CD4-positive, alpha-beta T cell treated with Interferon alpha-2 for 1 hour (primary cell): ENCODE measurements at regions not wholly inside any gene's neighbourhood (a gene's known extent, or its start where the extent isn't known, plus 50 kb on each side); places are given as distances from the start of the nearest gene placed in this dataset.
"Not testable (repeated sequence)": the region's sequence is repeated elsewhere in the genome, so short reads cannot be mapped to it uniquely, and the experiment has no call there.

Experiments used
- DNase-seq, 2 donors: peaks; one replicate each; pipeline ENCODE4 v3.0.0-alpha.2; 2020 to 2022

DNA sequence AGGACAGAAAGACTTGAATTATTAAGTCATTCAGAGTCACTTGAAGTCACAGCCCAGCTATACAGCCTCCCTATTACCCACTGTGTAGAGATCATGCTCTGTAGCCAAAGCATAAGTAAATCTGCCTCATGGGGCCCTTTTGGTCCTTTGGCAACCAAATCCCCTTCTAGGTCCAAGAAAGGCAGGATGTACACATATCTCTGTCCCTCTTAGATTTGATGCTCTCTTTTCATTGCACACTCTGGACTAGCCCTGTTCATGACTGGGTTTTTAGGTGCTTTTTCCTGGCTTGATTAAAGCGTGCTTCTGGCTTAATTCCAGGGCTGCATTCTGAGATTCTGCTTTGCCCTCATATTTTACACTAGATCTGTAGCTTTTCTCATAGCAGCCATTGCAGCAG is 296.8 kb downstream of the TENT5A start:
- DNase-seq: no peak

DNA sequence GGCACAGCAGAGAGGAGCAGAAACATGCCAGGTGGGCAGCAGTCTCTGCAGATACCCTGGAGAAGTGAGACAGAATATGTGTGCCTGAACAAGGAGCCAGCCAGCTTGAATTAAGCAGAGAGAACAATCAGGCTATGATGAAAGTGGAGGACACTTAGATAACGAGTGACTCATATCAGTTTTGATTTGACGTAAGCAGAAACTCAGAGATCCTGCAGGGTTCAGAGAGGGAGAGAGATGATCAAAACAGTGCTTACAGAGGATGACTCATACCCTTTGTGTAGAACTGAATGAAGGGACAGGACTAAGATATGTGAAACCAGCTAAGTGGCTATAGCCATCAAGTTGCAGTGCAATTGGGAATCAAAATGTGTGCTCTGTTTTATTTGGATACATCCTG is 300.7 kb downstream of the TENT5A start:
- DNase-seq: no peak

DNA sequence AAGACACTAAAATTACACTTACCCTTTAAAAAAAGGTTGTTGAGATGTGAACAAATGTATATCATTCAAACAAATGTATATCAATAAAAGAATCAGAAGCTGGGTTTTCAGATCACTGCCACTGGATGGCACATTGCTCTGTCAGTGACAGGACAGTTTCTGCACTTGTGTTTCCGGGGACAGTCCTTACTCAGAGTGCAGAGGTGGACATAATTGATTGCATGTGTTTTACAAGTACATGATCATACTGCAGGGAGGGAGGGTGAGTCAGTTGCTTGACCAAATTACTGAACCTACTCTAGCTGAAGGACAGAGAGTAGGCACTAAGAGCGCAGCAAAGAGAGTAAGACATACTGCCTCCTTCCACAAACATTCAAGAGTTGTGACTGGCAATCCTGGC is 302.3 kb downstream of the TENT5A start:
- DNase-seq: no peak

DNA sequence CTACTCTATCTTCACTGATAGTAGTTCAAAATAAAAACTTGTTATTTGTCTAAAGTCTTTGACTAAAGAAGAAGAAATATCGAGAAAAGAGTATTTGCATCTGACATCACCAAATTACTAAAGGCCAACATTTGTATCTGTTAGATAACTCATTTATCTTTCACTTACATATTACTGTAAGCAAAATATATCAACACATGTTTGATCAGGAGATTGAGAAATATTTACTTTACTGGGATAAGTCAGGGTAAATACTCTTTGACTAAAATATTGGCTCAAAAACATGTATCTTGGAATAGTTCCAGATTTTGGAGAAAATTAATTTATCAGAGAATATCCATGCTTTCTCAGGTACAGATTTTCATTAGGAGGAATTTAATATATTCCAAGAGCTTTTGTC is 306.0 kb downstream of the TENT5A start:
- DNase-seq: no peak

DNA sequence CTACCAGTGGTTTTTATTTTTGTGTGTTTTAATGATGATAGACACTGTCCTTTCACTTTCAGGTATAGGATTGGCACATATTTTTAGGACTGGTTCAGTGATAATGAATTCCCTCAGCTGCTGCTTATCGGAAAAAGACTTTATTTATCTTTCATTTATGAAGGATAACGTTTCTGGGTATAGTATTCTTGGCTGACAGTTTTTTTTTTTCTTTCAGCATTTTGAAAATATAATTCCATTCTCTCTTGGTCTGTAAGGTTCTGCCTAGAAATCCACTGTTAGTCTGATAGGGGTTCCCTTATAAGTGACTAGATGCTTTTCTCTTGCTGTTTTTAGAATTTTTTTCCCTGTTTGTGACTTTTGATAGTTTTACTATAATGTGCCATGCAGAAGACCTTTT is 313.1 kb downstream of the TENT5A start:
- DNase-seq: no peak

DNA sequence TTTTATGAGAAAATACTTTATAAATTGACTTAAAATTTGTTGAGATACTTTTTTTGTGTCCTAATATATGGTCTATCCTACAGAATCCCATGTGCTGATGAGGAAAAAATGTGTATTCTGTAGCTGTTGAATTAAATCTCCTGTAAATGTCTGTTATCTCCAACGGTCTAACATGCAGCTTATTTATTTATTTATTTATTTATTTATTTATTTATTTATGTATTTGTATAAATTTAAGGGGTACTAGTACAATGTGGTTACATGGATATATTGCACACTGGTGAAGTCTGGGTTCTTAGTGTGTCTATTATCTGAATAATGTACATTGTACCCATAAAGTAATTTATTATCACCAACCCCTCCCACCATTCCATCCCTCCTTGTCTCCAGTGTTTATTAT is 315.5 kb downstream of the TENT5A start:
- no peak for DNase-seq

DNA sequence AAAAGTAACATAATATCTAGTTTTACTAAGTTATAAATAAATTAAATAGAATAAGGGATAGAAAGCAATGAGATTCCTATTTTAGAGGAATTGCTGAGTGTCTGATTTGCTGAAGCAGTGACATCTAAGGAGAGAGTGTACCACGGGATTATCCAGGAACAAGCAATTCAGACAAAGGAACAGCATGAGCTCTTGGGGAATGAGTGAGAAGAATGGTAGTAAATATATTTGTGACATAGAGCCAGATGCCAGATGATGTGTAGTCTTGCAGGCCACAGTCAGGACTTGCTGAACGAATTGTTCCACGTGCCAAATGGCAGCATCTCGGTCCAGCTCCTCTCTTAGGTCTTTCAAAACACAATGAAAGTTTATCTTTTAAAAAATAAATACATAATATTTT is 339.2 kb downstream of the TENT5A start:
- DNase-seq: no peak

DNA sequence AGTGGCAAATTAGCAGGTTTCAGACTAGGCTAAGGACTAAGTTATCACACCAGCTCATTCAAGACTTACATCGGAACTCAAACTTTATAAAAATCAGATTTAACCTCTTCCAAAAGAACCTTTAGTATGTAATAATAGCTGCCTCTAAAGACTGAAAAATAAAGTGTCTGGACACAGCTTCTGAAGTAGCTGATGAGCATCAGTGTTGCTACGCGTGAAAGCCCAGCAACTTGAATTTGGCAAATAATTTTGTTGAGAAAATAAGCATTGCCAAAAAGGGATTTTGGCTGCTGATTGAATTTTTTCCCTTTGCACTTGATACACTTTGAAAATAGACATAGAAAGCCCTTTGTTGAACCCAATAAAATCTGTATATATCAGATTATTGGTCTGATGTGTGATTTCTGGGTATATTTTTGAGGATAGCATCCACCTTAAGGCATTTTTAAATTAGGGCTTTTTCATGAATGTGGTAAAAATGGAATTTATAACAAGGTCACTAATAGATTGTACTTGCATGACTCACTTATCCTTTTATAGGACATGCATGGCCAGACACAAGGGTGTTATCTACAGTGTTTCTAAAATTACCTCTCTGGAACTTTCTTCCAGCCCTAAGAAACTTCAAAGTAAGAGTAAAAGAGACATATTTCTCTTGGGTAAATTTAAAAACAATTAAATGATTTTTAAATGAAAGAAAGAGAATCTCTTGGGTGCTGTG is 350.4 kb downstream of the TENT5A start:
- DNase-seq: no peak

DNA sequence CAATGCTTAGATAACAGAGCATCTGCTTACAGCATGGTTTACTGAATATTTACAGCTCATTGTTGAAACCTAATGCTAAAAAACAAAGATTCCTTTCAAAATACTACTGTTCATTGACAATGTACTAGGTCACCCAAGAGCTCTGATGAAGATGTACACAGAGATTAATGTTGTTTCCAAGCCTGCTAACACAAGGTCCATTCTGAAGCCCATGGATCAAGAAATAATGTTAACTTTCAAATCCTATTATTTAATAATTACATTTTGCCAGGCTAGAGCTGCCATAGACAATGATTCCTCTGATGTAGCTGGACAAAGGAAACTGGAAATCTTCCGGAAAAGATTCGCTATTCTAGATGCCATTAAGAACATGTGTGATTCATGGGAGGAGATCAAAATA is 355.6 kb downstream of the TENT5A start:
- no peak for DNase-seq

DNA sequence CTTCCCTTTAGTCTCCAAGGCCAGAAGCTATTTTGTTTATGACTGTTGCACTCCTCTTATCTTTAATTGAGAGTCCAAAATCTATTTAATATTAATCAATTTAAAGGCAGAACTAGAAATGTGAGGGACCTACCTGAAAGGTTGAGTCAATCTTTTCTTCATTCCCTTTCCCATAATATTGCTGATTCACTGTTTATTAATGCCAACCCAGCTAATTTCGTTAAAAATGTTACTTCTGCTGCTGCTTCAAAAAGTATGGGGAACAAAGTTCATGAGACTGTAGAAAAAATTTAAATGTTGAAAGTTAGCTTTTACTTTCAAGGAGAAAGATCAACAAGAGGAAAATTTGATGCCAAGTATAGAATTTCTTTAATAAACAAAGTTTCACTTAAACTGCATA is 365.3 kb downstream of the TENT5A start:
- DNase-seq: no peak

DNA sequence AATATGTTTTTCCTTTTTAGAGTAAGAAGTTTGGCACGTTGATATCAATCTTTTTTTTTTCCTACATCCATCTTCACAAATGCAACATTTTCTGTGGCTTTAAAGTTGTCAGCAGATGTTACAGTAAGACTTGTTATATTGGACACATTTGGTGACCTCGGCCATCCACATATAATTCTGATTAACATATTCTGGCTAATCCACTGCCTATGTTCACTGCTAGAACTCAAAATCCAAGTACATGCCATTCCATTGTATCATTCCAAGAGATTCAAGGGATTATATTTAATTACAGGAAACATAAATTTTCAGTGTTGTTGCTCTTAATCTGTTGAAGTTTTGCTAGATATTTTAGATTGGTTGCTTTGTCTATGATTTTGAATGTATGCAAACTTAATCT is 367.6 kb downstream of the TENT5A start:
- DNase-seq: no peak

DNA sequence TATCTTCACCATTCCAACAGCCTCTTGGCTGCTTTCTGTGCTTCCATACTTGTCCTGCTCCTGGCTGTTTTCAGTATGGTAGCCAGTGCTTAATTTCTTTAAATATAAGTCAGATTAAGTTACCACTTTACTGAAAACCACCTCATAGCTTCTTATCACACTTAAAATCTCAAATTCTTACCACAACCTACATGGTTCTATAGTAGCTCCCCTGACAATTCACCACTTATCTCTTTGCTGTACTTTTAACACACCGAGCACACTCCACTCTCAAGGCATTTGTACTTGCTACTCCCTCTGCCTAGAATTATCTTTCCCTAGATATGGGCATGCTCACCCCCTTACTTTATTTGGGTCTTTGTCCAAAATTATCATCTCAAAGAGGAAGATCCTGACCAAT is 369.0 kb downstream of the TENT5A start:
- no peak for DNase-seq

DNA sequence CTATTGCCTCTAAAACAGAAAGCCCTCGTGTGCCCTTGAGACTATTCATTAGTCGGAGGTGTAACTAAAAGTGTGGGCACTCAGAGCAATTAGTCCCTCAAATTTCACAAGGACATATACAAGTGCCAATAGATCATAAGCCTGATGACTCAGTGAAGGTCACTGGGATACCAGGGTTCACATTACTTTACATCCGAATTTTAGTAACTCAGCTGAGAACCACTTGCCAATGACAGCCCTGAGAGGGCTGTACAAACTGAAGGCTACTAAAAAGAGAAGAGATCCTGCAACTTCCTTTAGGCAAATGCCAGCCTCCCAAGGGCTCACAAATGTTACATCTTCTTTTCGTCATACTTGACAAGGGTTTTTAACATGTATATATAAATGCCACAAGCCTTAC is 369.6 kb downstream of the TENT5A start:
- DNase-seq: no peak

DNA sequence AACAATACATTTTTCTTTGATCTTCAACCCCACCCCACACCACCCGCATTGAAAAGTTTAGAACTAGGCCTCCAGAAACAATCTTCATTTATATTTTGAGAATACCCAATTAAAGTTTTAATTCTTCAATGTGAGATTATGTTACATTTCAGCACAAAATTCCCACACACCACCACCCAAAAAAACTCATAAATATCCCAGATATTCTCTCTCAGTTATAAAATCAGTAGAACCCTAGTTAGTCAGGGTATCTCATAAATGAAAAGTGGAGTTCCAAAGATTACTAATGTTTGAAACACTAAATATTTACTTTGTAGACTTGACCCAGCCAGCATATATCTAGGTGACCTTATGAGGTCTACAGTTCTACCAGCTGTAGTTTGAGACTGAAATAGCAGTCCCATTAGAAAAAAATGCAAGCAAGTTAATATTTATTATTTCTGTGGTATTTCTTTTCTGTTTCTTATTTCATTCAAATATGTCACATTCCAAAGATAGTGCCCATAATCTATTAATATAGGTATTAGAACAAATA is 371.0 kb downstream of the TENT5A start:
- no peak for DNase-seq

DNA sequence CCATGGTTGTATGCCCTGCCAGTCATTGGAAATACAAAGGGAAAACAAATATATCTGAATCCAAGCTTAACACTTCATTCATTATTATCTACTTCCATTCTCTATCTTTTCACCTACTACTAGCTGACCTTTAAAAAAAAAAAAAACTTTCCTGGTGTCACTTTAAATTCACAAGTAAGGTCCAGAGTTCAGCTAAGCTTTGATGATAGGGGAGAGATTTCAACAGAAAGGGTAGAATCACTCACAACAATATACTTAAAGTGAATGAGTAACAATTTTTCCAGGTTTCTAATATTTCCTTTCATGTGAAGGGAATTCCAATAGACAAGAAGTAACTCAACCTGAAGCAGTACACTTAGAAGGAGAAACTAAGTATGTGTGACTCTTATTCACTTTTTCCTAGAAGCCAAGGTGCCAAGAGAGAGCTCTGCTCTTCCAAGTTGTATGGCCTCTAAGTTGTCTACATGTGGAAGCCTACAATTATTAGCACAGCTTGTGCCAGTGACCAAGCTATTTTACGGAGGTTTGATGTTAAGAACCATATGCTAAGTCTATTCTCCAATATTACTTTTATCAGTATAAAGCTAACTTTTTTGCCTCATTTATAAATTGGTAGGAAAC is 371.7 kb downstream of the TENT5A start:
- DNase-seq: no peak

DNA sequence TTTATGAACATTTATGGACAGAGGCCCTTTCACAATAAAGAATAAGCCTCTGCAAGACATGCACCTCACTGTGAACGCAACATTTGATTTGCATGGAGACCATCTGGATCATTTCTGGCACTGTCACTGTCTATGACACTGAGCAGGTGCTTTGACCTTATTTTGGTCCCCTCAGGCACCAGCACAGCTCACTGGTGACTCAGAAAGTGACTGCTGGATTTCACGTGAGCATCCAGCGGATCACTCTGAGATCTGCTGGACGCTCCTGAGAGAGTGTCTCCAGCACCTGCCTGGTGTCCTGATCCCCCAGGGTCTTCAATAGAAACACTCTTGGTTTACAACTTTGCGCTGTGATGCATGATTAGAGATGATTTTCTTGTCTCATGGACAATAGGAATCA is 375.7 kb downstream of the TENT5A start:
- no peak for DNase-seq

DNA sequence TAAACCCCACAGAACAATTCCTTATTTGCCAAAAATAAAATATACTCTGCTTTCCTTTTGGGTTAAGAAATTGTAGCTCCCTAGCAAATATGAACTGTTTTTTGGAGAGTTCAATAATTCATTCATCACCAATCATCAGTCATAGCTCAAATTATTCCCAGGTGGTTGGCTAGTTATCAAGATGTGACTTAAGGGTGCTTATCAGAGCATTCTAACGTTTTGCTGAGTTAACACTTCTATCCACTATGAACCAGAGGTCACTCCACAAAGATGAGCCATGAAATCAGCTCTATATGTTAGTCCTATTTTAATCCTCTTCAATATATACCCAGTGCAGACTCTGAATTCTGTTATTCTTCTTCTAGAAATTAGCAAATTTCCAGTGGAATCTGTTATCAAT is 379.1 kb downstream of the TENT5A start:
- no peak for DNase-seq

DNA sequence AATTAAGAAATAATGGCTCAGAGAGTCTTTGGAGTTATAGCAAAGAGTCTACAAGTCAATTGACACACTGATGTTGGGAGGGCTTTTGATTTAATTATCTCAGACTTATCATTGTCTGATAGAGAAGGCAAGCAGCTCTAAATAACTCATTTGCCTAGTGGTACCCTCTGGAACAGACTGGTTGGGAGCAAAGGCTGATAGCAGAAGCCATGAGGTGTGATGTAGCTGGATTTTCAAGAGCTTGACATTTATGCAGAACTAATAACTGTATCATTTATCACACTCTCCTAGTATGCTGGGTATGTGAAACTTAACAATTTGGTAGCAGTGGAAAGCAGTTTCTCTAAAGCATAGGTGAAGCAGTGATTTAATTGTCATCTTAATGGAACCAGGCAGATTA is 380.6 kb downstream of the TENT5A start:
- DNase-seq: no peak

DNA sequence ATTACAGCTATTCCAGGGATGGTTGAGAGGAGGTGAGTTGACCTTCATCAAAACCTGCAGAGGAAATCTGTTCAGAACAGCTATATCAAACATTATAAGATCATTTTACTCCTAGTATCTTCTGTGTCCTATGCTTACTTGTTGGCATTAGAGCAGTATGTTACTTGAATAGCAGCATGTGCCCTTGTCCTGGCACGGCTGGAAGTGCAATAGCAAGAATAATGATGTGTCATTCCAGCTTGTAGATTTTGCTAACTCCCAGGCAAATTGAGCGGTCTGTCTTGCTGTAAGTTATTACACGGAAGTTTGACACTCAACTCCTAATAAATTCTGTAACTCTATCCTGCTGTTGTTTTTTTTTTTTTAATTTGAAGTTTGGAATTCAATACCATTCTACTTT is 385.5 kb downstream of the TENT5A start:
- no peak for DNase-seq

DNA sequence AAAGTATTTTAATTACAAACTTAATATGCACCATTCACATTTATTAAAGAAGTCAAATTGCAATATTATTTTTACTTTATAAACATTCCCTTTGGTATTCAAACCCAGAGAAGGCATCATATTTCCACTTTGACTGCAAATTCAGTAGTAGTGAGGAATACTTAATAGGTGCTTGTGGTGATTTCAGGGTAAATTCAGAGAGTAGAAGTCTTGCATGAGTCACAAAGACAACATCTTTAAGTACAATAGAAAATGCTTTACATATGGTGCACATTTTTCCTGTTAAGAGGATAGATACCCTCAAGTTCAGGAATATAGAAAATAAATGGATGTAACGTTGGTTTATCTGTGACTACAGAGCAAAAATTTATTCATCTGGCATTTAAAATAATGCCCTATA is 390.2 kb downstream of the TENT5A start:
- no peak for DNase-seq

DNA sequence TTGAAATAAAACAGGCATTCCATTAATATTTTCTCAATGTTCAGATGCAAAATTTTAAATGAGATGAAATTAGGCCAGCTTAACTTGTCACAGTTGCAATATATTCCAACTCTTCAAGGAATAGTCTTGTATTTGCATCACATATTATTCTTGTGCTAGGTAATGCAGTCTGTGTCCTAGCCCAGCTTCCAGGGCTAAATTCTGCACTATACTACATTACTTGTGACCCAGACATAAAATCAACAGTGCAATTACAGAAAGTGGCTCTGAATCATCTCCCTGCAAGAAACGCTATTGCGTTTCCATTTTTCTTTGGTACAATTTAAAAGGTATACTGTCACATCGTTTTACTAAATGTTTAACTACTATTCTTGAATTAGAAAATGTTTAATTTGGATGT is 399.2 kb downstream of the TENT5A start:
- no peak for DNase-seq

DNA sequence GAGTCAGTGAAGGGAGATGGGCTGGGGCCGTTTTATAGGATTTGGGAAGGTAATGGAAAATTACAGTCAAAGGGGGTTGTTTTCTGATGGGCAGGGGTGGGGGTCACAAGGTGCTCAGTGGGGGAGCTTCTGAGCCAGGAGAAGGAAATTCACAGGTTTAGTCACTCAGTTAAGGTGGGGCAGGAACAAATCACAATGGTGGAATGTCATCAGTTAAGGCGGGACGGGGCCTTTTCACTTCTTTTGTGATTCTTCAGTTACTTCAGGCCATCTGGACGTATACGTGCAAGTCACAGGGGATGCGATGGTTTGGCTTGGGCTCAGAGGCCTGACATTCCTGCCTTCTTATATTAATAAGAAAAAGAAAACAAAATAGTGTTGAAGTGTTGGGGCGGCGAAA is 408.5 kb downstream of the TENT5A start:
- not testable (repeated sequence) for DNase-seq

DNA sequence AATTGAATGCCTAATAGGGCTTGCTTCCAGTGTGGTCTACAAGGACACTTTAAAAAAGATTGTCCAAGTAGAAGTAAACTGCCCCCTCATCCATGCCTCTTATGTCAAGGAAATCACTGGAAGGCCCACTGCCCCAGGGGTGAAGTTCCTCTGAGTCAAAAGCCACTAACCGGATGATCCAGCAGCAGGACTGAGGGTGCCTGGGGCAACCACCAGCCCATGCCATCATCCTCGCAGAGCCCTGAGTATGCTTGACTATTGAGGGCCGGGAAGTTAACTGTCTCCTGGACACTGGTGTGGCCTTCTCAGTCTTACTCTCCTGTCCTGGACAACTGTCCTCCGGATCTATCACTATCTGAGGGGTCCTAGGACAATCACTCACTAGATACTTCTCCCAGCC is 411.5 kb downstream of the TENT5A start:
- no peak for DNase-seq

DNA sequence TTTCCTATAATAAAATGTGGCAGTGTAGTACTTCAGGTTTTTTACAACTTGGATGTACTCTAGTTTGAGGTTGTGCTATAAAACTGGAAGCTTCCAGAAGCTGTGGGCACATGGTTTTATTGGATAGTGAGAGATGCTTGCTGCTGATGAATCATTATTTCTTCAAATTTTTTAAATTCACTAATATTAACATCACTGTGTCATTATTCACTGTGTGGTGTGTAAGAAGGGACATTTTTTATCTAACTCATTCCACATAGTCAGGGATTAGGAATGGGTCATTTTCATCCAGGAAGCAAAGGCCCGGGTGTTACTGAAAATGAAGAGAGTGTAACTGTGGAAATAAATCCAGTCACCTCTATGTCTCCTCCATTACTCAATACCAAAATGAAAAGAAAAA is 421.0 kb downstream of the TENT5A start:
- no peak for DNase-seq

DNA sequence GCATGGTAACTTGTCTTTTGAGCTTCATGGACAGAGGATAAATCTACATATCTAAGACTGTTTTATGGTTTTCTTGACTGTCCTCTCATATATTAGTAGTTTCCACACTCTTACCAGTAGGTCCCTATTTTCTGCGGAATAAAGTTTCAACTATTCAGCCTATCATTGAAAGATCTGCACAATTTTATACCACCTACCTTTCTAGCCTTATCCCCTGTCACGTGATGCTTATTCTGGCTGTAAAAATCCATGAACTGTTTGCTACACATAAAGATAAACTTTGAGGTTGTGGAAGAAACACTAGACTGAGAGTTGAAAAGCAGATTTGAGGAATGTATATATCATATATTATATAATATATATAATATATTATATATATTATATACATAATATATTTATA is 423.8 kb downstream of the TENT5A start:
- no peak for DNase-seq
